Duodenal mucosa (tissue), 2 donors: ENCODE measurements at regions not wholly inside any gene's neighbourhood (a gene's known extent, or its start where the extent isn't known, plus 50 kb on each side); places are given as distances from the start of the nearest gene placed in this dataset.

Experiments used
- H3K27ac ChIP-seq: one replicate; pipeline ENCODE4 v1.7.0; 2013; ENCODE audit warnings: low read depth, low read length
- H3K27me3 ChIP-seq, 2 donors: one replicate each; pipeline ENCODE4 v1.7.0; 2013; ENCODE audit warnings: low read length in 2 of 2, control low read depth in 1 of 2; ENCODE audit not compliant: insufficient read depth in 2 of 2, control insufficient read depth in 1 of 2
- H3K36me3 ChIP-seq, 2 donors: one replicate each; pipeline ENCODE4 v1.7.0; 2013; ENCODE audit warnings: low read length in 2 of 2, control low read depth in 1 of 2; ENCODE audit not compliant: insufficient read depth in 2 of 2, control insufficient read depth in 1 of 2
- H3K4me1 ChIP-seq, 2 donors: one replicate each; pipeline ENCODE4 v1.7.0; 2013; ENCODE audit warnings: low read length in 2 of 2, control low read depth in 1 of 2; ENCODE audit not compliant: insufficient read depth in 2 of 2, control insufficient read depth in 1 of 2
- H3K4me3 ChIP-seq, 2 donors: one replicate each; pipeline ENCODE4 v1.7.0; 2013; ENCODE audit warnings: low read length in 2 of 2, low read depth in 1 of 2
- H3K9ac ChIP-seq, 2 donors: one replicate each; pipeline ENCODE4 v1.7.0; 2013; ENCODE audit warnings: low read length in 2 of 2, low read depth in 1 of 2
- H3K9me3 ChIP-seq, 2 donors: one replicate each; pipeline ENCODE4 v1.7.0; 2013; ENCODE audit warnings: low read length in 2 of 2, control low read depth in 1 of 2; ENCODE audit not compliant: control insufficient read depth in 1 of 2

DNA sequence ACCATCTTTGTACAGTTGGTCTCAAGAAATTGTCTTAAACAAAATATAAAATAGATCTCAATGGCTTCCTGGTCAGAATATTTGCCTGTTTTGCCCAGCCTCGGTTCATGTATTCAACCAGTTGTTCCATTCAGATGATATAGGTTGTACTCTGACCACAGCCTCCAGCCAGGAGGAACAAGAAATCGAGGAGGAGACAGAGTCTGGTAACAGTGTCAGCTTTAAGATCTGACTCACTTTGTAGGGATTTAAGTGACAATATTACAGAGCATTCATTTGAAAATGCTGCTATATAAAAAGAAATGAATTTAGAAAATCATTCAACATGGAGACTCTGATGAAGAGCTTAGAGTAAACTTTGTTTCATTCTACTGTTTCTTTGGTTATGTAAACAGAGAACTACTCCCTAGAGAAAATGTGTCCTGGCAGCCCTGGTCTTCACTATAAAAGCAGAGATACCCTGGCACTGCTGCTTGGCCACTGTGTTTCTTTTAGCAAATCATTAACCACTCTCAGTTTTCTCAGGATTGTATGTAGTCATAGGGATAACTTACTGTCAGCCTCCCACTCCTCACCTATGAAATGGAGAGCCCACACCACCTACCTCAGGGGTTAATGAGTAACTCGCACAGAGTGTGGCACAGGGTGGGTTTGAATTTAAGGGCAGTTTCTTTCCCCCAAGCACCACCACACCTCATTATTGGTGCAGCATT lies 53.5 kb downstream of the PAGE2 start:
- no peak overlapping the region for H3K27ac ChIP-seq
- no peaks in the 10 kb centered on the region for H3K36me3 ChIP-seq
- H3K9me3 ChIP-seq, result no peaks in the 10 kb centered on the region
- H3K9ac ChIP-seq, result no peak overlapping the region
- no peaks in the 10 kb centered on the region for H3K4me1 ChIP-seq
- no peaks in the 10 kb centered on the region for H3K27me3 ChIP-seq
- H3K4me3 ChIP-seq, result no peak overlapping the region

DNA sequence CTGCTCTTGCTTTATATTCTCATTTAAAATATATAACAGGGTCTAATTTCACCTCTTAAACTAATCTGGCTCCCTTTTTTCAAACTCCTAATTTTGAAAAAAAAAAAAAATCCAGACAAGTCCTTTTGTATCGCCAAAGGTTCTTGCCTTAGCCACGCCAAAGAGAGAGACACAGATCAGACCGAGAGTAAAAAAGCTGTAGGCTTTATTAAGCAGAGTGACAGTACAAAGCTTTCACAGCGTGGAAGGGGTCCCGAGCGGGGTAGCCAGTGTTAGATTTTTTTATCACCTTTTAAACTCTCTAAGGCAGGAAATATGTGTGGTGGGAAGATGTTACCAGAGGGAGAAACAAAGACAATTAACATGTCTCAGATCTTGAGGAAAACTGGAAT lies 54.1 kb downstream of the PAGE2 start:
- no peak overlapping the region for H3K27ac ChIP-seq

DNA sequence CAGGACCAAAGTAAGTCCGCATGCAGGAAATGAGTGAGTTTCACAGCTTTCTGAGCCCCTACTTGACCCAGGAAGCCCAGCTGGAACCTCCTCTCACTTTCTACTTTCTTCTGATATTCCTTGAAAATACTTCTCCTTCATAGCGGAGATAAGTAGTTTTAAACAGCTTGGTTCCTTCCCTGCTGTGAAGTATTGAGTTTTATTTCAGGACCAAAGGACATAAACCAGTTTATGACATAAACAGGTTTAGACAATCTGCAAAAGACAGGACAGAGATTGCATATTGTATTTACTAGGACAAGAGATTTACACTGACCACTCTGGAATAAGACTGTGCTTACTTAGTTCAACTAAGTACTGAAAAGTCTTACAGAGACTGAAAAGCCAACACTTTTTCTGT lies 54.8 kb downstream of the PAGE2 start:
- Histone ChIP-seq H3K36me3 (no peaks in the 10 kb centered on the region), H3K4me3 (no peak overlapping the region), H3K4me1 (no peaks in the 10 kb centered on the region), H3K9me3 (no peaks in the 10 kb centered on the region), H3K9ac (no peak overlapping the region), H3K27me3 (no peaks in the 10 kb centered on the region), H3K27ac (no peak overlapping the region)

More for the DNA sequence above, 54.1 kb downstream of the PAGE2 start:
- Histone ChIP-seq H3K36me3 (no peaks in the 10 kb centered on the region), H3K27me3 (no peaks in the 10 kb centered on the region), H3K4me1 (no peaks in the 10 kb centered on the region), H3K9me3 (no peaks in the 10 kb centered on the region), H3K9ac (no peak overlapping the region), H3K4me3 (no peak overlapping the region)

DNA sequence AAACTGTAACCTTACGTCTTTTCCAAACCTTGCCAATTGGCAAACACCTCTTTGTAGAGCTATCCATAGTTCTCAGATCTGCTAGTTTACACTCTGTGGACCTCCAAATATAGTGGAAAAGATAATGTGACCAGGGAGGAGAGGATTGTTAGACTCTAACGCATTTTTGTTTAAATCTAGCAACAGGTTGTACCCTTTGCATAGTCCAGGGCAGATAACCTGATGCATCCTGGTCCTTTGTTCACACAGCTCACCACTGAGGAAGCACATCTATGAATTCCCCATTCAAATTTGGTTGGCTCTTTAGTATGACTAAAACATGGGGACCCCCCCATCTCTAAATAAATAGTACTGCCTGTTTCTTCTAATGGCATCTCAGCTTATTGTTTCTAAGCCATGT lies 55.9 kb downstream of the PAGE2 start:
- no peak overlapping the region for H3K9ac ChIP-seq

DNA sequence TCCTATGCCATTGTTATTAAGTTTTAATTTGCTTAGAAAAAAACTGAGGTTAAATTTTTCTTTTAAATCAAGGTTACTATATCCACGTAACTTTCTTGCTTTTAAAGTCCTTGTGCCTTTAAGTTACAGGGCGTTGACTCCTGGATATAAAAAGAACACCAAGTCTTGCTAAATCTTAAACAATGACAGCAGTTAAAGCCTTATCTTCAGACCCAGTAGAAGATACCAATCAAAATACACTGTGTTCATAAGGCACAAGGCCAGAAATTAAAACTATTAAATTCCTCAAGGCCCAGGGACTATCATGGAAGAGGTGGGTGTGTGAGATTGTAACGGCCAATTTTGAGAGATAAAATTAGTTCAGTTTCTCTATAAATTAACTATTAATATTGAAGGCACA lies 60.4 kb downstream of the PAGE2 start:
- Histone ChIP-seq H3K4me1 (no peaks in the 10 kb centered on the region), H3K9ac (no peak overlapping the region), H3K36me3 (no peaks in the 10 kb centered on the region), H3K9me3 (no peaks in the 10 kb centered on the region), H3K4me3 (no peak overlapping the region), H3K27ac (no peak overlapping the region), H3K27me3 (no peaks in the 10 kb centered on the region)

More for the DNA sequence above, 55.9 kb downstream of the PAGE2 start:
- H3K27ac ChIP-seq, result no peak overlapping the region
- no peaks in the 10 kb centered on the region for H3K36me3 ChIP-seq
- no peaks in the 10 kb centered on the region for H3K4me1 ChIP-seq
- no peaks in the 10 kb centered on the region for H3K9me3 ChIP-seq
- no peak overlapping the region for H3K4me3 ChIP-seq
- H3K27me3 ChIP-seq, result no peaks in the 10 kb centered on the region

DNA sequence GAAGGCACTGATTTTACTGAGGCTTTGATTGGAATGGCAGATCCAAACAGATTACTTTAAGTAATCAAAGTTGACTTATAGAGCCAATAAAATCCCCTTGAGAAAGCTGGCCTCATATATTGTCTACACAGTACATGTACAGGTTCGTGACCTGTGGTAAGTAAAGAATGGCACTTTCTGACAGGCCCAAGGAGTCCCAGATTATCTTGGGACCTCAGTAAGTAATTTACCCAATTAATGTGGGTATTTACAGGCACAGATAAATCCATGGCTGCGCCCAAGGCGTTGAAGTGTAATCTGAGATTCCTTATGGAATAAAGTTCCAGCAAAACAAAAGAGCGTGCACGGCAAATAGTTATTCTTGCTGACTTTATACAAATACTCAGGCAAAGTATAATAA lies 62.4 kb downstream of the PAGE2 start:
- Histone ChIP-seq H3K36me3 (no peaks in the 10 kb centered on the region), H3K9me3 (no peaks in the 10 kb centered on the region), H3K27ac (no peak overlapping the region), H3K4me1 (no peaks in the 10 kb centered on the region), H3K4me3 (no peak overlapping the region), H3K27me3 (no peaks in the 10 kb centered on the region), H3K9ac (no peak overlapping the region)

DNA sequence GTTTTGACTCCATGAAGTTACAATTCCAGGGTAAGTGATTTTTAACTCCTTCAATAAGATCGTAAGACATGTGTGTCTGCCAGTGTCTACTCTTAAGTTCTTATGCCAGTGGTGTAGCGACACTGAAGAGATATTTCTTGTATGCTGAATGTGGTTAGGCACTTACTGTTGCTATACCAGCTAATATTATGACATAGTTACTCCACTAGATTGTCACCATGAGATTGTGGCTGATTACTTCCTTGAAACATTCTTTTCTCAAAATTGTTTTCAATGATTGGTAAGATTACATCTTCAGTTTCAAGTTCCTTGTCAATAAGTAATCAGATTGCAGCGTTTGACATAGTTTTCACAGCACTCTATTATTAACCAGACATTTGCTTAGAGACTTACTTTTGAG lies 60.6 kb upstream of the PAGE5 start:
- no peak overlapping the region for H3K4me3 ChIP-seq
- H3K36me3 ChIP-seq, result no peaks in the 10 kb centered on the region
- H3K4me1 ChIP-seq, result peaks cover 0 to 8% of the 10 kb centered on the region in 2 donors
- H3K9me3 ChIP-seq, result no peaks in the 10 kb centered on the region
- H3K9ac ChIP-seq, result peak overlapping the region in 1 of 2 donors; percentile 63
- no peak overlapping the region for H3K27ac ChIP-seq
- no peaks in the 10 kb centered on the region for H3K27me3 ChIP-seq

DNA sequence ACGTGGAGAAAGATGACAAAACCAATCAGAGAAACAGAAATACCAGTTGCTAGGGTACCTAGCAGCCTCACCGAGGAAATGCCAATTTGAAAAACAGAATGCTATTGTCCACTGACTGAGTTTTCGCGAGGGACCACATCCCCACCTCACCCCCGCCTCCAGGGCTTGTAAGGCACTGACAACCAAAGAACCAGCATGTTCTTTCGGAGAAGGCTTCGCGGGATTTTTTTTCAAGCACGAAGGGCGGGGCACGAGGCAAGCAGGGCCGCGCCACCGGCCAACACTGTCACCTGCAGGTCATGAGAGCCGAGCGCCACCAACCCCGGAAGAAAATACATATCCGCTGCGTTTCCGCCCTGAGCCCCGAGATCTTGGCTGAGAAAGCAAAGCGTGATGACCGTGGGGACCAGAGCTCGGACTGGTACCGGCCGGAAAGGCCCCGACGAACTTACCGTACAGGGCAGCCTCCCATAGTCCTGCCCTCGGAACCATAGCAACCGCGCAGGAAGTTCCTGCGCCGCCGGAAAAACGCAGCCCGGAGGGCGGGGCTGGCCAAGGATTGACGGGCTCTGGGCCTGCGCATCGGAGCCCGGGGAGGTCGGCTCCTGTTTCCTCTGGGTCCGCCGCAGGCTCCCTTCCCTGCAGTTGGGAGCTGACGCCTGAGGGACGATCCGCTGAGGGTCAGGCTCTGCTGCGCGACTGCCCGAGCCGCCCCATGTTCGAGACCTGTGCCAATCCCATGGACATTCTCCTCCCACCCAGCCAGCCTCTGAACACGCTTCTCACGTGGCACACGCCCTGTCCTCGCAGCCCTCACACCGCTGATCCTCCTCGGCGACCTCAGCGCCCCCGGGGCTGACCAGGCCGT lies 59.2 kb upstream of the PAGE5 start:
- H3K9me3 ChIP-seq, result no peaks in the 10 kb centered on the region
- peaks cover 0 to 8% of the 10 kb centered on the region in 2 donors for H3K4me1 ChIP-seq
- H3K9ac ChIP-seq, result peak overlapping the region; percentile 63 to 79
- no peaks in the 10 kb centered on the region for H3K36me3 ChIP-seq
- H3K27me3 ChIP-seq, result no peaks in the 10 kb centered on the region
- peak overlapping the region; percentile 77 to 83 for H3K4me3 ChIP-seq
- peak overlapping the region; percentile 87 for H3K27ac ChIP-seq

DNA sequence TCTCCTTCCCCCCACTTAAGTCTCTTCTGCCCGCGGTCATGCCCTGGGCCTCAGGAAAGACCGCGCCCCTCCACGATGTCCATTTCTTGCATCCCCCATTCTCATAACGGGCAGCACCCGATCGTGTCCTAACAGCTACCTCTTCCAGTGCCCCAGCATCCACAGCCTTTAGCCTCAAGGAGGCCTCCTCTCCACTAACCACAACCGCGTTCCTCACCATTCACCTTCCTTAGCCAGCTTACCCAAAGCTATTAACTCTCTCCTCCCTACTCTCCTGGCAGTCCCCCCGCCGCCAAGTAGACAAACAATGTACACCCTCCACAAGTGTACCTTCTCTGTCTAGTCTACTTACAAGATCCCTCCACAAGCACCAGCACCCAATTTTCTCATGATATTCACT lies 58.6 kb upstream of the PAGE5 start:
- Histone ChIP-seq H3K27me3 (no peaks in the 10 kb centered on the region), H3K27ac (peak overlapping the region; percentile 87), H3K4me1 (peaks cover 0 to 8% of the 10 kb centered on the region in 2 donors), H3K4me3 (peak overlapping the region; percentile 77 to 83), H3K9ac (peak overlapping the region; percentile 63 to 79), H3K9me3 (no peaks in the 10 kb centered on the region), H3K36me3 (no peaks in the 10 kb centered on the region)

DNA sequence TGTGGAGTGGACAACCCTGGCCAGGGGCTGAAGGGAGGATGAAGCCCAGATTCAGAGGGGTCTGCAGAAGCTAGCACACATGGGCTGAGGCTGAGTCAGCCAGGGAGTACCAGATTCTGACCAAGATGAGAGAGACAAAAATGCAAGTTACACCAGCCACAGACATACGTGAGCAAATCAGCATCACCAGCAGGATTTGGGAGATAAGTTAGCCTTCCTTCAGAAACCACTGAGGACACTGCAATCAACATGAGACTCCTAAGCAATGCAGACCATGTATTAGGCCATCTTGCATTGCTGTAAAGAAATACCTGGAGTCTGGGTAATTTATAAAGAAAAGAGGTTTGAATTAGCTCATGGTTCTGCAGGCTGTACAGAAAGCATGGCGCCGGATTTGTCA lies 57.0 kb upstream of the PAGE5 start:
- H3K27me3 ChIP-seq, result no peaks in the 10 kb centered on the region
- no peak overlapping the region for H3K27ac ChIP-seq
- no peaks in the 10 kb centered on the region for H3K36me3 ChIP-seq
- peaks cover 0 to 8% of the 10 kb centered on the region in 2 donors for H3K4me1 ChIP-seq
- H3K9me3 ChIP-seq, result no peaks in the 10 kb centered on the region
- no peak overlapping the region for H3K9ac ChIP-seq
- no peak overlapping the region for H3K4me3 ChIP-seq
